NT2/D1 (cell line): ENCODE measurements at regions not wholly inside any gene's neighbourhood (a gene's known extent, or its start where the extent isn't known, plus 50 kb on each side); places are given as distances from the start of the nearest gene placed in this dataset.

ENCODE experiments used
- DNase-seq: peaks from one replicate; pipeline ENCODE4 v3.0.0-alpha.2; 2011; ENCODE audit warnings: low read depth, low spot score
- H3K27me3 ChIP-seq: 2 replicates; pipeline ENCODE4 v1.6.0; 2011; ENCODE audit warnings: mild to moderate bottlenecking; ENCODE audit not compliant: insufficient read length, insufficient read depth
- H3K36me3 ChIP-seq: 2 replicates; pipeline ENCODE4 v1.6.1; 2011; ENCODE audit warnings: mild to moderate bottlenecking, low read length, mixed read lengths; ENCODE audit not compliant: insufficient read depth, insufficient read length
- H3K4me1 ChIP-seq: 2 replicates; pipeline ENCODE4 v1.5.1; 2011; ENCODE audit not compliant: insufficient read depth, insufficient read length
- H3K4me3 ChIP-seq: 2 replicates; pipeline ENCODE4 v1.5.1; 2011; ENCODE audit warnings: low read depth; ENCODE audit not compliant: insufficient read length
- H3K9ac ChIP-seq: 2 replicates; pipeline ENCODE4 v1.6.0; 2011; ENCODE audit warnings: low read depth; ENCODE audit not compliant: insufficient read length
- H3K9me3 ChIP-seq: 2 replicates; pipeline ENCODE4 v1.5.1; 2011; ENCODE audit warnings: mild to moderate bottlenecking, low read length; ENCODE audit not compliant: insufficient read depth
- SUZ12 ChIP-seq: IDR thresholded peaks from 2 replicates; pipeline ENCODE4 v1.6.1; 2011; ENCODE audit not compliant: insufficient read length, insufficient read depth; ENCODE audit errors: extremely low read depth
- YY1 ChIP-seq: IDR thresholded peaks from 2 replicates; pipeline ENCODE4 v1.6.1; 2011; ENCODE audit not compliant: insufficient read length, insufficient read depth
- ZNF274 ChIP-seq: IDR thresholded peaks from 2 replicates; pipeline ENCODE4 v1.6.1; 2011; ENCODE audit warnings: mild to moderate bottlenecking, low read depth, low read length

DNA sequence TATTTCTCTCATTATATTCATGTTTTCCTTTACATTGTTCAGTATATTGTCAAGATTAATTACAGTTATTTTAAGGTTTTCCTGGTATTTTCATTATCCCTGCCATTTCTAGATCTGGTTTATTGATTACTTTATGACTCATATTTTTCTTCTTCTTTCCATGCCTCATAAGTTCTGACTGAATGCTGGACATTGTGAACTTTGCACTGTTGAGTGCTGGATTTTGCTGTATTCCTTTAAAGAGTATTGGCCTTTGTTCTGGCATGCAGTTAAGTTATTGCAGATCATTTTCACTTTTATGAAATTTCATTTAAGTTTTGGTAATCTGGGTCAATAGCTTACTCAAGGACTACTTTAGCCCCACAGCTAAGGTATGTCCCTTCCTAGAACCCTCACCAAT is 73.1 kb downstream of the KLF6 start:
- Histone ChIP-seq H3K9ac (no peak overlapping the region), H3K4me1 (no peaks in the 10 kb centered on the region), H3K9me3 (no peaks in the 10 kb centered on the region), H3K27me3 (no peaks in the 10 kb centered on the region), H3K36me3 (no peaks in the 10 kb centered on the region), H3K4me3 (no peak overlapping the region)
- TF ChIP-seq YY1 (no peak), ZNF274 (no peak), SUZ12 (no peak)
- no peak for DNase-seq

DNA sequence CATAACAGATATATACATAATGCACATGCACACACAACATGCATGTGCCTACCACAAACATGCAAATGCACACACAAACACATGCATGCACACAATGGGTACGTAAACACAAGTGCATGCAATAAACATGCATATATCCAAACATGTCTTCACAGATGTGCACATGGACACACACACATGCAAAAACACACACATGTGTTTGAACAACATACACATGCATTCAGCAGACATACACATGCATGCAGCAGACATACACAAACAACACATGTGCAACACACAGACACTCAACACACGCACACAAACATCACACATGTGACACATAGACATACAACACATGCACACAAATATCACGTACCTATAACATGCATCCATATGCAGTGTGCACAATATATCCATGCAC is 74.2 kb downstream of the KLF6 start:
- H3K4me1 ChIP-seq: no peaks in the 10 kb centered on the region
- H3K27me3 ChIP-seq: no peaks in the 10 kb centered on the region
- DNase-seq: no peak
- no peak overlapping the region for H3K9ac ChIP-seq
- TF ChIP-seq SUZ12 (no peak), ZNF274 (no peak), YY1 (no peak)
- no peaks in the 10 kb centered on the region for H3K36me3 ChIP-seq
- H3K9me3 ChIP-seq: no peaks in the 10 kb centered on the region
- no peak overlapping the region for H3K4me3 ChIP-seq

DNA sequence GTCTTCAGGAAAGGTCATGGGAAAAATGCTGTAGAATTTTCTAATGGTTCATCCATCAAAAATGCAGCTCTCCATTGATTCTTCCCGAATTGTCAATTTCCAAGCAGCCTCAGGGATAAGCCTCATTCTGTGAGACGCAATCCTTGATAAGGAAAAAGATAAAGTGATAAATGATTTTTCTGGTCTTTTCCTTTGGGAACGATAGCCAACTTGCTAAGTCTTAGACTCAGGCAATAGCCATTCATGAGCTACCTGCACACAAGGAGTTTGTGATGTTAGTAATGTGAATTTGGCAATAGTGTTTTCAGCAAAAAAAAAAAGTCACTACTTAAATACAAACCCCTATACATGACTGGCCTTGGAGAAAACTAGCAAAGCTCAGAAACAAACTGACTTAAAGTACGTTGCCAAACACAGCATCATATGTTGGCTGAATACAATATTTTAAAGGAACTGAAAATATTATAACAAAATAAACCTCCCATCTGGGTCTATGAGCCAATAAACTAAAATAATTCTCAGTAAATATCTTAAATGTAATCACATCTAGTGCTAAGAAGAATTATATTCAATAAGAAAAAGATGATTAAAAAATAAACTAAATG is 75.5 kb downstream of the KLF6 start:
- Histone ChIP-seq H3K9me3 (no peaks in the 10 kb centered on the region), H3K36me3 (no peaks in the 10 kb centered on the region), H3K9ac (no peak overlapping the region), H3K27me3 (no peaks in the 10 kb centered on the region), H3K4me1 (no peaks in the 10 kb centered on the region), H3K4me3 (no peak overlapping the region)
- DNase-seq: no peak
- TF ChIP-seq SUZ12: no peak
- TF ChIP-seq YY1: no peak
- TF ChIP-seq ZNF274: no peak

DNA sequence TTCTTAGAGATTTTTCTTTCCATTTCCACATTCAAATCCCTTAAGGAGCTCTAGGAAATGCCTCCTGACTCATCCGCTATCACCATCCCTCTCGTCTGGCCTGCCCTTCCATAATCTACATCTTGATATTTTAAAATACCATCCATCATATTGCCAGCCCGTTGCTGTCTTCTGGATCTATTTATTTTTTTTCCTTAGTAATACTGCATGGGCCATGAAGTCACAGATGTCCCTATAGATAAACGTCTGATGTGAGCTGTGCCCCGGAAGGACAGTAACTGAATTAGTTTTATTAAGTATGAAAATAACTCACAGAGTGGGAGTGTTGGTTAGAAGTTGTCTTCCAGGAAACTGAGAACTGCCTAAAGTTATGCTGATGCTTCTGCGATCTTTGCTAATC is 76.2 kb downstream of the KLF6 start:
- no peak for TF ChIP-seq YY1
- TF ChIP-seq SUZ12: no peak
- no peak for TF ChIP-seq ZNF274
- H3K9ac ChIP-seq: no peak overlapping the region

DNA sequence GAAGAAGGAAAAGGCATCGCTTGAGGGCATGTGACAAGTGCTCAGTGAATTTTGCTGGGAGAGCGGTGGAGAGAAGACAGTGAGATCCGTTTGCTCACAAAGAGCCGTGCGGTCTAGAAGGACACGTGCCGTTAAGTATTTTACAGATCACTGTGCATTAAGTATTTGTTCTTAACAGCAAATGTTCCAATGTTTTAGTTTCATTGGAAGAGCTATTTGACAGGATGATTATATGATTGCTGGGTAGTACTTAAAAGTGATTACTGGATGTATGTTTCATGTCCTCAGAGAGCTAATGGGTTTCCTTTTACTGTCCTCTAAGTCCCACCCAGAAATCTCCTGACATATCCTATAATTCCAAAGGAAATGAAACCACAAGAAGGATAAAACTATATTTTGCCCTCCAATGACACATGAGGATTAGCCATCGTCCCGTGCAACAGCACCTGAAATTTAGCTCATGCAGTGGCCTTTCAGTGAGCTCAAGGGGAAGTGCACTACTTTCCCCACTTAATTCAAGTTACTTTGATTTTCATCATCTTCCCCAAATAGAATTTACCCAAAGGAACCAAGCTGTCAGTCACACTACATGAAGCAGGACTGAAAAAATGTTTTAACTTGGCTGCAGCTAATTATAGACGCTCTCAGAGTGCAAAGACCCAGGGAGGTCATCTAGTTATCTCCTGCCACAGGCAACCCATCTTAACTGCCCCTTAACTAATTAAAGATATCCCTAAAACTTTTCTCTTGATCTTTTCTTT is 80.3 kb downstream of the KLF6 start:
- H3K36me3 ChIP-seq: no peaks in the 10 kb centered on the region
- DNase-seq: no peak
- no peaks in the 10 kb centered on the region for H3K4me1 ChIP-seq
- H3K4me3 ChIP-seq: no peak overlapping the region
- H3K9me3 ChIP-seq: no peaks in the 10 kb centered on the region
- H3K27me3 ChIP-seq: no peaks in the 10 kb centered on the region
- TF ChIP-seq YY1: no peak
- no peak for TF ChIP-seq SUZ12
- no peak for TF ChIP-seq ZNF274
- H3K9ac ChIP-seq: no peak overlapping the region

More for the DNA sequence above, 76.2 kb downstream of the KLF6 start:
- Histone ChIP-seq H3K9me3 (no peaks in the 10 kb centered on the region), H3K4me1 (no peaks in the 10 kb centered on the region), H3K27me3 (no peaks in the 10 kb centered on the region), H3K4me3 (no peak overlapping the region), H3K36me3 (no peaks in the 10 kb centered on the region)
- DNase-seq: no peak

DNA sequence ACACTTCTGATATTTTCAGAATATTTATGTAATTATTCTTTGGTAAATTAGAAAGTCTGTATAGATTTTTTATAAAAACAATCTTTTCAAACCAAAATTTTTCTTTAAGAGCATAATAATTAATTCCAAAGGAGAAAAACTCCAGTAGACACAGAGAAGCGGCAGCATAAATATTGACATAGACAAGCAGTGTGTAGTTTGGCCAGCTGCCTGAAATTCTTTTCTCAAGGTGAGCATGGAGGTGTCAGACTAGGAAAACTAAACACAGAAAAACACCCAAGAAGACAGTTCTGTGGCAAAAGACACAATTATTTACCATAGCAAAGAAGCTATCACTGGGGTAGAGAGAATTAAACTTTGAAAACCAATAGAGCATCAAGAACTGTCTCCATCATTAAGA is 82.4 kb downstream of the KLF6 start:
- no peaks in the 10 kb centered on the region for H3K27me3 ChIP-seq
- DNase-seq: no peak
- TF ChIP-seq ZNF274 (no peak), SUZ12 (no peak), YY1 (no peak)
- H3K4me3 ChIP-seq: no peak overlapping the region
- H3K9me3 ChIP-seq: no peaks in the 10 kb centered on the region
- H3K9ac ChIP-seq: no peak overlapping the region
- no peaks in the 10 kb centered on the region for H3K36me3 ChIP-seq
- no peaks in the 10 kb centered on the region for H3K4me1 ChIP-seq

DNA sequence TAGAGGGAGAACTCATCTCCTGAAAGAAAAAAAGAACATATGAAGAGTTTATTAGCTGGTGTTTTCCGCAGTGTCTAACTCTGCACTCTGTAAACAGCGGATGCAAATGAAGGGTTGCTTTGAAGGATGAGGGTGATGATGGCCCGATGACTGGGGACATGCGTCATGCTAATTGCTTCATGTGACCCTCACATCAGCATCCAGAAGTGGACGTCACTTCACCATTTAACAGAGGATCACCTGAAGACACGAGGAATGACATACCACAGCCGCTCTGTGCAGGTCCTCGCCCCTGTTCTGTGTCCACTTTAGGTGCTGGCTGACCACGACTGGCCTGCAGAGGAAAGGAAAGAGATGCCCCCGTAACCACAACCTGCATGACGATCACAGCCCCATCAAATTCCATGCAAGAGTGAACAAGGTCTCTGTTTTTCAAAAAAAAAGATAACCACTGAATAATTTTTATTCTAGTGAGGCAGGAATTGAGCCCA is 82.9 kb downstream of the KLF6 start:
- H3K9me3 ChIP-seq: no peaks in the 10 kb centered on the region
- H3K27me3 ChIP-seq: no peaks in the 10 kb centered on the region
- H3K36me3 ChIP-seq: no peaks in the 10 kb centered on the region
- H3K9ac ChIP-seq: no peak overlapping the region
- no peaks in the 10 kb centered on the region for H3K4me1 ChIP-seq
- no peak for TF ChIP-seq SUZ12
- TF ChIP-seq ZNF274: no peak
- TF ChIP-seq YY1: no peak
- DNase-seq: no peak
- H3K4me3 ChIP-seq: no peak overlapping the region
